H1 (cell line): ENCODE measurements at regions not wholly inside any gene's neighbourhood (a gene's known extent, or its start where the extent isn't known, plus 50 kb on each side); places are given as distances from the start of the nearest gene placed in this dataset.

Experiments
- CTCF ChIA-PET: fragments of 300-600 bp; sonication (Branson Sonifier 250); formaldehyde crosslinking; loops from one replicate; lab custom pipeline; 2021; ENCODE audit not compliant: partially characterized antibody; lab: Charles Lee
- POLR2A ChIA-PET: fragments of 300-600 bp; sonication (Branson Sonifier 250); formaldehyde crosslinking; loops from one replicate; lab custom pipeline; 2021; ENCODE audit warnings: inconsistent platforms; ENCODE audit not compliant: partially characterized antibody; lab: Charles Lee
- DNase-seq, 2 experiments: peaks; one replicate each; pipeline versions ENCODE4 v3.0.0 to v3.0.0-alpha.2; 2010 to 2022; ENCODE audit warnings: low spot score in 2 of 2, low read depth in 1 of 2, mixed read lengths in 1 of 2
- FAIRE-seq: peaks from 2 replicates; lab custom pipeline; 2011; peaks lifted over from hg19 to GRCh38; lab: Jason Lieb, UNC
- H2AFZ ChIP-seq: 2 replicates; pipeline ENCODE4 v1.8.1; 2012; ENCODE audit warnings: low read length, inconsistent platforms
- H2AK5ac ChIP-seq: 2 replicates; pipeline ENCODE4 v1.6.1; 2013; ENCODE audit warnings: low read depth, low read length
- H2BK120ac ChIP-seq: replicated peaks from 2 replicates; pipeline ENCODE3; 2013; ENCODE audit warnings: low read depth, low read length, inconsistent platforms
- H2BK12ac ChIP-seq: 2 replicates; pipeline ENCODE4 v1.6.1; 2013; ENCODE audit warnings: low read depth, low read length
- H2BK15ac ChIP-seq: 2 replicates; pipeline ENCODE4 v1.6.1; 2013; ENCODE audit warnings: low read length
- H2BK20ac ChIP-seq: 2 replicates; pipeline ENCODE4 v1.6.1; 2013; ENCODE audit warnings: low read length
- H2BK5ac ChIP-seq: 2 replicates; pipeline ENCODE4 v1.6.1; 2013; ENCODE audit warnings: low read depth, low read length
- H3K14ac ChIP-seq: 2 replicates; pipeline ENCODE4 v1.6.1; 2013; ENCODE audit warnings: inconsistent platforms; ENCODE audit not compliant: insufficient read length
- H3K18ac ChIP-seq: 2 replicates; pipeline ENCODE4 v1.6.1; 2013; ENCODE audit warnings: low read length; ENCODE audit errors: extremely low read depth
- H3K23ac ChIP-seq: 2 replicates; pipeline ENCODE4 v1.6.1; 2013; ENCODE audit warnings: inconsistent platforms; ENCODE audit not compliant: insufficient read length
- H3K23me2 ChIP-seq: 2 replicates; pipeline ENCODE4 v1.6.1; 2013; ENCODE audit warnings: low read depth, low read length
- H3K27ac ChIP-seq: 2 replicates; pipeline ENCODE4 v1.6.1; 2011; ENCODE audit warnings: low read depth, low read length, inconsistent platforms
- H3K27me3 ChIP-seq, 4 experiments: replicated peaks in 1 of 4; 1 replicate in 1 of 4; 2 replicates in 3 of 4; pipeline versions ENCODE4 v1.6.1 to v1.8.1; 2011 to 2013; ENCODE audit warnings: low read length in 3 of 4, mild to moderate bottlenecking in 3 of 4, inconsistent platforms in 2 of 4, mixed read lengths in 2 of 4, moderate library complexity in 1 of 4; ENCODE audit not compliant: control insufficient read depth in 3 of 4, insufficient read depth in 3 of 4; ENCODE audit errors: extremely low read depth in 1 of 4
- H3K36me3 ChIP-seq, 4 experiments: 2 replicates each; pipeline versions ENCODE4 v1.6.1 to v1.8.1; 2011 to 2013; ENCODE audit warnings: mild to moderate bottlenecking in 4 of 4, low read length in 3 of 4, moderate library complexity in 2 of 4, control low read depth in 1 of 4, inconsistent platforms in 1 of 4; ENCODE audit not compliant: insufficient read depth in 4 of 4, control insufficient read depth in 2 of 4
- H3K4ac ChIP-seq: replicated peaks from 2 replicates; pipeline ENCODE3; 2013; ENCODE audit warnings: low read length, low read depth, mixed read lengths, inconsistent platforms; ENCODE audit not compliant: insufficient read length
- H3K4me1 ChIP-seq, 4 experiments: replicated peaks in 1 of 4; 1 replicate in 1 of 4; 2 replicates in 3 of 4; pipeline versions ENCODE4 v1.6.1 to v1.8.1; 2011 to 2013; ENCODE audit warnings: low read length in 3 of 4, inconsistent platforms in 2 of 4, mixed read lengths in 1 of 4; ENCODE audit not compliant: insufficient read depth in 4 of 4, control insufficient read depth in 3 of 4
- H3K4me2 ChIP-seq, 2 experiments: 2 replicates each; pipeline versions ENCODE4 v1.6.1 to v1.8.1; 2011 to 2013; ENCODE audit warnings: low read depth in 2 of 2, low read length in 2 of 2, control low read depth in 1 of 2, inconsistent platforms in 1 of 2, mild to moderate bottlenecking in 1 of 2; ENCODE audit not compliant: insufficient read depth in 1 of 2
- H3K4me3 ChIP-seq, 4 experiments: fragments of 200-600, 300-600 bp in 1 of 4; sonication (generic), shearing (Covaris generic), sonication (Bioruptor Twin) in 1 of 4; 2 replicates each; pipeline versions ENCODE4 v1.5.1 to v1.8.1; 2011 to 2016; ENCODE audit warnings: low read length in 4 of 4, low read depth in 3 of 4, control low read depth in 2 of 4, inconsistent platforms in 2 of 4, mild to moderate bottlenecking in 2 of 4, mixed read lengths in 1 of 4, moderate library complexity in 1 of 4; ENCODE audit not compliant: insufficient read depth in 2 of 4; ENCODE audit errors: extremely low read depth in 1 of 4
- H3K56ac ChIP-seq: replicated peaks from 2 replicates; pipeline ENCODE3; 2013; ENCODE audit warnings: low read depth, mild to moderate bottlenecking, mixed read lengths, low read length, inconsistent platforms; ENCODE audit not compliant: insufficient read length
- H3K79me1 ChIP-seq: 2 replicates; pipeline ENCODE4 v1.6.1; 2013; ENCODE audit warnings: low read depth, low read length, control low read depth
- H3K79me2 ChIP-seq, 2 experiments: 2 replicates each; pipeline versions ENCODE4 v1.6.1 to v1.8.1; 2012 to 2013; ENCODE audit warnings: low read length in 2 of 2, mild to moderate bottlenecking in 2 of 2, inconsistent platforms in 1 of 2; ENCODE audit not compliant: insufficient read depth in 2 of 2, control insufficient read depth in 1 of 2
- H3K9ac ChIP-seq, 4 experiments: replicated peaks in 1 of 4; 1 replicate in 1 of 4; 2 replicates in 3 of 4; pipeline versions ENCODE4 v1.6.1 to v1.8.1; 2011 to 2013; ENCODE audit warnings: low read depth in 3 of 4, low read length in 3 of 4, control low read depth in 2 of 4, mild to moderate bottlenecking in 2 of 4, moderate library complexity in 2 of 4, inconsistent platforms in 1 of 4; ENCODE audit errors: extremely low read depth in 1 of 4
- H3K9me3 ChIP-seq, 2 experiments: 2 replicates each; pipeline versions ENCODE4 v1.6.1 to v1.8.1; 2012 to 2013; ENCODE audit warnings: mild to moderate bottlenecking in 2 of 2, moderate library complexity in 2 of 2, control low read depth in 1 of 2, inconsistent platforms in 1 of 2, low read depth in 1 of 2, low read length in 1 of 2, mixed read lengths in 1 of 2; ENCODE audit not compliant: insufficient read depth in 2 of 2
- H4K20me1 ChIP-seq, 2 experiments: replicated peaks in 1 of 2; 2 replicates each; pipeline versions ENCODE3 to v1.8.1; 2011 to 2013; ENCODE audit warnings: inconsistent platforms in 2 of 2, low read length in 2 of 2, mild to moderate bottlenecking in 1 of 2; ENCODE audit not compliant: insufficient read depth in 2 of 2, control insufficient read depth in 1 of 2
- H4K5ac ChIP-seq: 2 replicates; pipeline ENCODE4 v1.6.1; 2013; ENCODE audit warnings: low read length, low read depth, mixed read lengths, inconsistent platforms; ENCODE audit not compliant: insufficient read length
- H4K8ac ChIP-seq: 2 replicates; pipeline ENCODE4 v1.8.0; 2013; ENCODE audit warnings: mild to moderate bottlenecking, moderate library complexity, low read length, inconsistent platforms; ENCODE audit not compliant: insufficient read depth; ENCODE audit errors: extremely low read depth
- H4K91ac ChIP-seq: replicated peaks from 2 replicates; pipeline ENCODE3; 2013; ENCODE audit warnings: low read length, mixed read lengths, inconsistent platforms; ENCODE audit not compliant: insufficient read length
- BACH1 ChIP-seq: IDR thresholded peaks from 2 replicates; pipeline ENCODE4 v1.6.1; 2012; ENCODE audit warnings: low read length, improper control_type of control experiment
- CHD1 ChIP-seq: IDR thresholded peaks from 2 replicates; pipeline ENCODE4 v1.6.1; 2012; ENCODE audit warnings: low read depth, low read length, improper control_type of control experiment
- CHD2 ChIP-seq: IDR thresholded peaks from 2 replicates; pipeline ENCODE4 v1.6.1; 2012; ENCODE audit warnings: low read length, improper control_type of control experiment
- EZH2 ChIP-seq: fragments of 200-600 bp; sonication (generic); IDR thresholded peaks from 2 replicates; pipeline ENCODE4 v1.7.1; 2012; ENCODE audit warnings: low read depth, mild to moderate bottlenecking, moderate library complexity, low read length, inconsistent platforms; ENCODE audit not compliant: severe bottlenecking
- GTF2F1 ChIP-seq: IDR thresholded peaks from 2 replicates; pipeline ENCODE4 v1.6.1; 2012; ENCODE audit warnings: low read depth, low read length, improper control_type of control experiment, borderline replicate concordance
- KDM4A ChIP-seq: IDR thresholded peaks from one replicate; pipeline ENCODE4 v1.7.1; 2012; ENCODE audit warnings: low read depth, mild to moderate bottlenecking, moderate library complexity, low read length, inconsistent platforms; ENCODE audit not compliant: severe bottlenecking
- SIN3A ChIP-seq, 2 experiments: IDR thresholded peaks in 1 of 2; conservative IDR thresholded peaks in 1 of 2; 2 replicates each; pipeline ENCODE4 v1.6.1; 2011 to 2012; ENCODE audit warnings: low read length in 2 of 2, improper control_type of control experiment in 1 of 2, low read depth in 1 of 2, mild to moderate bottlenecking in 1 of 2
- WGBS, 2 experiments: shearing (Covaris generic) in 1 of 2; methylation state at CpG; one replicate each; pipeline versions ENCODE4 v1.1.6 to v1.1.7; 2013 to 2015; ENCODE audit warnings: low lambda C conversion rate in 2 of 2, mixed read lengths in 2 of 2, inconsistent platforms in 1 of 2, low coverage in 1 of 2, missing lambda C conversion rate in 1 of 2; ENCODE audit not compliant: insufficient replicate concordance in 2 of 2, insufficient coverage in 1 of 2, insufficient read length in 1 of 2; ENCODE audit errors: extremely low coverage in 1 of 2, missing lambda C conversion rate in 1 of 2; 5-methylcytosine and 5-hydroxymethylcytosine counted together
- TF ChIP-seq, protein P1 (sequence below), 3 experiments: IDR thresholded peaks; 1 replicate in 2 of 3; 2 replicates in 1 of 3; pipeline versions ENCODE4 v1.5.1 to v1.6.1; 2011; ENCODE audit warnings: low read length in 3 of 3, mild to moderate bottlenecking in 3 of 3, inconsistent platforms in 2 of 3, low read depth in 1 of 3, moderate library complexity in 1 of 3; ENCODE audit not compliant: insufficient read depth in 1 of 3; ENCODE audit errors: control extremely low read depth in 1 of 3

DNA sequence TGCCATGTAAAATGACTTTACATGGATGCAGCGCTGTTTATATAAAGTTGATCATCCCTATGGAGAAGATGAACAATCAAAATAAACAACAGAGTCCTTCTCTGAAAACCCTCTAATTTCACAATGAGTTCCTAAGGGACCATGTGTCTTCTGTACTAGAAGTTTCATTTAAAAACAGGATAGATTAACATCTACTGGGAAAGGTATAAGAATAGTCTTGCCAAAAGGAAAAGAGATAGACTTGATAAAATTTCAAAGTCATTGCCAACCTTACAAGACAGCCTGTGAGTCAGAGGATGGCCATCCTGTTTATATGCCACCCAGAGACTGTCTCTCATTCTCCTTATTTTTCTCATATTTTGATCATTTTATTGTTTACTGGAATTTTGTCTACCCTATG is 367.1 kb upstream of the PDE4D start:
- no peak for FAIRE-seq
- 87% methylated on average over 1 of the region's 1 CpG; no CpG with 5 or more reads in 1 of the 2 experiments for WGBS, 2 experiments

More for the DNA sequence above, 367.1 kb upstream of the PDE4D start:
- no peak overlapping the region for H3K4me2 ChIP-seq
- no peaks in the 10 kb centered on the region for H3K27me3 ChIP-seq
- H3K56ac ChIP-seq: no peak overlapping the region
- no peak overlapping the region for H2BK5ac ChIP-seq
- no peak overlapping the region for H4K91ac ChIP-seq
- ChIA-PET POLR2A (no interaction called here), CTCF (no interaction called here)
- H3K18ac ChIP-seq: no peak overlapping the region
- H3K23ac ChIP-seq: no peak overlapping the region
- H3K36me3 ChIP-seq: no peaks in the 10 kb centered on the region
- no peak overlapping the region for H2BK120ac ChIP-seq
- no peak overlapping the region for H3K9ac ChIP-seq
- no peaks in the 10 kb centered on the region for H3K4me1 ChIP-seq
- no peak overlapping the region for H2BK20ac ChIP-seq
- H3K9me3 ChIP-seq: no peaks in the 10 kb centered on the region
- no peaks in the 10 kb centered on the region for H3K79me1 ChIP-seq
- H4K5ac ChIP-seq: no peak overlapping the region
- H3K14ac ChIP-seq: no peak overlapping the region
- H2BK15ac ChIP-seq: no peak overlapping the region
- no peak overlapping the region for H2AK5ac ChIP-seq
- no peak overlapping the region for H3K27ac ChIP-seq
- no peaks in the 10 kb centered on the region for H3K79me2 ChIP-seq
- no peak for DNase-seq
- no peak overlapping the region for H4K8ac ChIP-seq
- TF ChIP-seq KDM4A (no peak), CHD2 (no peak), SIN3A (conservative IDR thresholded peaks at IDR 0.05 in 1 of 2, IDR thresholded peaks at IDR 0.05 in 1 of 2; ENCODE audit: low read depth in 1 of 2, low read length in 2 of 2) (no peak), CHD1 (no peak), EZH2 (no peak), BACH1 (no peak), GTF2F1 (no peak)
- TF ChIP-seq, protein P1, sequence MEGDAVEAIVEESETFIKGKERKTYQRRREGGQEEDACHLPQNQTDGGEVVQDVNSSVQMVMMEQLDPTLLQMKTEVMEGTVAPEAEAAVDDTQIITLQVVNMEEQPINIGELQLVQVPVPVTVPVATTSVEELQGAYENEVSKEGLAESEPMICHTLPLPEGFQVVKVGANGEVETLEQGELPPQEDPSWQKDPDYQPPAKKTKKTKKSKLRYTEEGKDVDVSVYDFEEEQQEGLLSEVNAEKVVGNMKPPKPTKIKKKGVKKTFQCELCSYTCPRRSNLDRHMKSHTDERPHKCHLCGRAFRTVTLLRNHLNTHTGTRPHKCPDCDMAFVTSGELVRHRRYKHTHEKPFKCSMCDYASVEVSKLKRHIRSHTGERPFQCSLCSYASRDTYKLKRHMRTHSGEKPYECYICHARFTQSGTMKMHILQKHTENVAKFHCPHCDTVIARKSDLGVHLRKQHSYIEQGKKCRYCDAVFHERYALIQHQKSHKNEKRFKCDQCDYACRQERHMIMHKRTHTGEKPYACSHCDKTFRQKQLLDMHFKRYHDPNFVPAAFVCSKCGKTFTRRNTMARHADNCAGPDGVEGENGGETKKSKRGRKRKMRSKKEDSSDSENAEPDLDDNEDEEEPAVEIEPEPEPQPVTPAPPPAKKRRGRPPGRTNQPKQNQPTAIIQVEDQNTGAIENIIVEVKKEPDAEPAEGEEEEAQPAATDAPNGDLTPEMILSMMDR (IDR thresholded peaks at IDR 0.05; ENCODE audit: control extremely low read depth in 1 of 3, insufficient read depth in 1 of 3, low read depth in 1 of 3, low read length in 3 of 3): no peak
- H3K4ac ChIP-seq: no peak overlapping the region
- no peaks in the 10 kb centered on the region for H4K20me1 ChIP-seq
- no peak overlapping the region for H2BK12ac ChIP-seq
- H3K4me3 ChIP-seq: no peak overlapping the region
- H2AFZ ChIP-seq: no peak overlapping the region
- H3K23me2 ChIP-seq: no peaks in the 10 kb centered on the region
